ENCODE measurements at regions not wholly inside any gene's neighbourhood (a gene's known extent, or its start where the extent isn't known, plus 50 kb on each side); places are given as distances from the start of the nearest gene placed in this dataset.

DNA sequence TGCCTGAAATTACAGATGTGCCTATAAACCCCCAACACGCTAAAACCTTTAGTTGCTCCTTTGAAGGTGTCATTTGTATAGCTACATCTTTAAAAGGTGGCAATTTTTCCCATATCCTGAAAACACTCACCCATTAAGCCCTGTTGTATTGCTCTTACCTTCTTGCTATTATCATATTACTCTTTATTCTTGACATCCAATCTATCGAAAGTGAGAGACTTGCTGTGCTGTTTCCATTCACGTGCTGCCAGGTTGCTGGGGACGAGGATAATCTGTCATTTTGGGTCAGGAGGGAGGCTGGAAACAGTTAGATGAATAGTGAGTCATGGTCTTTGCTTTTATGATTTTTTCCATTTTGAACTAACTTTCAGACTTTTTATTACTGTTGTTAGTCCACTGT lies 213.0 kb upstream of the PRMT6 start (continued):
- TF ChIP-seq MYB (IDR thresholded peaks at IDR 0.05; ENCODE audit: borderline replicate concordance, low read depth, low read length) (no peak), ZZZ3 (IDR thresholded peaks at IDR 0.05; ENCODE audit: control insufficient read depth, insufficient read length, low read depth) (no peak), NFYA (IDR thresholded peaks at IDR 0.05; ENCODE audit: borderline replicate concordance, low read depth, low read length) (no peak), TCF3 (IDR thresholded peaks at IDR 0.05; ENCODE audit: borderline replicate concordance, insufficient read depth, low read depth, low read length) (no peak), SMC3 (IDR thresholded peaks at IDR 0.05; ENCODE audit: borderline replicate concordance, low read length) (no peak), DPF2 (IDR thresholded peaks at IDR 0.05) (no peak)
- TF ChIP-seq, protein P1, sequence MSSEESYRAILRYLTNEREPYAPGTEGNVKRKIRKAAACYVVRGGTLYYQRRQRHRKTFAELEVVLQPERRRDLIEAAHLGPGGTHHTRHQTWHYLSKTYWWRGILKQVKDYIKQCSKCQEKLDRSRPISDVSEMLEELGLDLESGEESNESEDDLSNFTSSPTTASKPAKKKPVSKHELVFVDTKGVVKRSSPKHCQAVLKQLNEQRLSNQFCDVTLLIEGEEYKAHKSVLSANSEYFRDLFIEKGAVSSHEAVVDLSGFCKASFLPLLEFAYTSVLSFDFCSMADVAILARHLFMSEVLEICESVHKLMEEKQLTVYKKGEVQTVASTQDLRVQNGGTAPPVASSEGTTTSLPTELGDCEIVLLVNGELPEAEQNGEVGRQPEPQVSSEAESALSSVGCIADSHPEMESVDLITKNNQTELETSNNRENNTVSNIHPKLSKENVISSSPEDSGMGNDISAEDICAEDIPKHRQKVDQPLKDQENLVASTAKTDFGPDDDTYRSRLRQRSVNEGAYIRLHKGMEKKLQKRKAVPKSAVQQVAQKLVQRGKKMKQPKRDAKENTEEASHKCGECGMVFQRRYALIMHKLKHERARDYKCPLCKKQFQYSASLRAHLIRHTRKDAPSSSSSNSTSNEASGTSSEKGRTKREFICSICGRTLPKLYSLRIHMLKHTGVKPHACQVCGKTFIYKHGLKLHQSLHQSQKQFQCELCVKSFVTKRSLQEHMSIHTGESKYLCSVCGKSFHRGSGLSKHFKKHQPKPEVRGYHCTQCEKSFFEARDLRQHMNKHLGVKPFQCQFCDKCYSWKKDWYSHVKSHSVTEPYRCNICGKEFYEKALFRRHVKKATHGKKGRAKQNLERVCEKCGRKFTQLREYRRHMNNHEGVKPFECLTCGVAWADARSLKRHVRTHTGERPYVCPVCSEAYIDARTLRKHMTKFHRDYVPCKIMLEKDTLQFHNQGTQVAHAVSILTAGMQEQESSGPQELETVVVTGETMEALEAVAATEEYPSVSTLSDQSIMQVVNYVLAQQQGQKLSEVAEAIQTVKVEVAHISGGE (CRISPR knock-in tag; IDR thresholded peaks at IDR 0.05) = no peak
- TF ChIP-seq, protein P2, sequence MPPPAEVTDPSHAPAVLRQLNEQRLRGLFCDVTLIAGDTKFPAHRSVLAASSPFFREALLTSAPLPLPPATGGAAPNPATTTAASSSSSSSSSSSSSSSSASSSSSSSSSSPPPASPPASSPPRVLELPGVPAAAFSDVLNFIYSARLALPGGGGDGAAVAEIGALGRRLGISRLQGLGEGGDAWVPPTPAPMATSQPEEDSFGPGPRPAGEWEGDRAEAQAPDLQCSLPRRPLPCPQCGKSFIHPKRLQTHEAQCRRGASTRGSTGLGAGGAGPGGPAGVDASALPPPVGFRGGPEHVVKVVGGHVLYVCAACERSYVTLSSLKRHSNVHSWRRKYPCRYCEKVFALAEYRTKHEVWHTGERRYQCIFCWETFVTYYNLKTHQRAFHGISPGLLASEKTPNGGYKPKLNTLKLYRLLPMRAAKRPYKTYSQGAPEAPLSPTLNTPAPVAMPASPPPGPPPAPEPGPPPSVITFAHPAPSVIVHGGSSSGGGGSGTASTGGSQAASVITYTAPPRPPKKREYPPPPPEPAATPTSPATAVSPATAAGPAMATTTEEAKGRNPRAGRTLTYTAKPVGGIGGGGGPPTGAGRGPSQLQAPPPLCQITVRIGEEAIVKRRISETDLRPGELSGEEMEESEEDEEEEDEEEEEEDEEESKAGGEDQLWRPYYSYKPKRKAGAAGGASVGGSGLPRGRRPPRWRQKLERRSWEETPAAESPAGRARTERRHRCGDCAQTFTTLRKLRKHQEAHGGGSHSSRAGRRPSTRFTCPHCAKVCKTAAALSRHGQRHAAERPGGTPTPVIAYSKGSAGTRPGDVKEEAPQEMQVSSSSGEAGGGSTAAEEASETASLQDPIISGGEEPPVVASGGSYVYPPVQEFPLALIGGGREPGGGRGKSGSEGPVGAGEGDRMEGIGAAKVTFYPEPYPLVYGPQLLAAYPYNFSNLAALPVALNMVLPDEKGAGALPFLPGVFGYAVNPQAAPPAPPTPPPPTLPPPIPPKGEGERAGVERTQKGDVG (CRISPR knock-in tag; IDR thresholded peaks at IDR 0.05) = no peak

Data from GM12878 (cell line).